CD14-positive monocyte (primary cell): ENCODE measurements at regions not wholly inside any gene's neighbourhood (a gene's known extent, or its start where the extent isn't known, plus 50 kb on each side); places are given as distances from the start of the nearest gene placed in this dataset.

Experiments
- DNase-seq, 3 donors: peaks; one replicate each; pipeline ENCODE4 v3.0.0-alpha.2; 2011 to 2022
- H2AFZ ChIP-seq: 2 replicates; pipeline ENCODE4 v1.6.0; 2012; ENCODE audit warnings: mild to moderate bottlenecking, low read depth, low read length, inconsistent platforms; ENCODE audit not compliant: insufficient read depth, poor library complexity, severe bottlenecking
- H3K27ac ChIP-seq, 2 donors: 1 replicate in 1 of 2; 2 replicates in 1 of 2; pipeline ENCODE4 v1.5.1; 2012 to 2013; ENCODE audit warnings: low read length in 2 of 2, control low read depth in 1 of 2, inconsistent platforms in 1 of 2, low read depth in 1 of 2, mild to moderate bottlenecking in 1 of 2
- H3K27me3 ChIP-seq, 2 donors: one replicate each; pipeline versions ENCODE4 v1.6.0 to v1.6.1; 2011 to 2013; ENCODE audit warnings: low read length in 2 of 2; ENCODE audit not compliant: control insufficient read depth in 2 of 2, insufficient read depth in 2 of 2
- H3K36me3 ChIP-seq, 2 donors: replicated peaks in 1 of 2; 1 replicate in 1 of 2; 2 replicates in 1 of 2; pipeline versions ENCODE4 v1.5.1 to v1.6.1; 2012 to 2013; ENCODE audit warnings: low read length in 2 of 2, control low read depth in 1 of 2, inconsistent platforms in 1 of 2, mild to moderate bottlenecking in 1 of 2; ENCODE audit not compliant: insufficient read depth in 2 of 2, control insufficient read depth in 1 of 2
- H3K4me1 ChIP-seq, 2 donors: 1 replicate in 1 of 2; 2 replicates in 1 of 2; pipeline versions ENCODE4 v1.5.1 to v1.6.1; 2012 to 2013; ENCODE audit warnings: low read length in 2 of 2, control low read depth in 1 of 2, inconsistent platforms in 1 of 2, mild to moderate bottlenecking in 1 of 2, moderate library complexity in 1 of 2; ENCODE audit not compliant: insufficient read depth in 2 of 2, control insufficient read depth in 1 of 2
- H3K4me2 ChIP-seq: replicated peaks from 2 replicates; pipeline ENCODE3; 2012; ENCODE audit warnings: low read length, moderate library complexity, mild to moderate bottlenecking; ENCODE audit not compliant: poor library complexity, severe bottlenecking; ENCODE audit errors: extremely low read depth
- H3K4me3 ChIP-seq, 3 experiments: fragments of 200-600 bp in 1 of 3; sonication (generic) in 1 of 3; replicated peaks in 1 of 3; 1 replicate in 2 of 3; 2 replicates in 1 of 3; pipeline ENCODE4 v1.5.1; 2011 to 2013; ENCODE audit warnings: low read length in 3 of 3, mild to moderate bottlenecking in 3 of 3, control low read depth in 2 of 3, low read depth in 2 of 3, inconsistent platforms in 1 of 3, moderate library complexity in 1 of 3
- H3K79me2 ChIP-seq: 2 replicates; pipeline ENCODE4 v1.6.0; 2012; ENCODE audit warnings: mild to moderate bottlenecking, control low read depth, inconsistent platforms, low read length, moderate library complexity; ENCODE audit not compliant: insufficient read depth
- H3K9ac ChIP-seq: 2 replicates; pipeline ENCODE4 v1.6.0; 2017; ENCODE audit warnings: low read length, mild to moderate bottlenecking; ENCODE audit not compliant: insufficient read depth, poor library complexity, severe bottlenecking
- H3K9me3 ChIP-seq, 2 donors: replicated peaks in 1 of 2; 1 replicate in 1 of 2; 2 replicates in 1 of 2; pipeline versions ENCODE4 v1.5.1 to v1.6.1; 2012 to 2013; ENCODE audit warnings: low read length in 2 of 2, control low read depth in 1 of 2; ENCODE audit not compliant: control insufficient read depth in 1 of 2, insufficient read depth in 1 of 2
- H4K20me1 ChIP-seq: 2 replicates; pipeline ENCODE4 v1.6.0; 2012; ENCODE audit warnings: mild to moderate bottlenecking, low read length, control low read depth, moderate library complexity; ENCODE audit not compliant: insufficient read depth
- H3K27ac Mint-ChIP-seq, 7 donors: one replicate each; pipeline ENCODE4 v1.8.0; 2020; ENCODE audit warnings: mild to moderate bottlenecking in 7 of 7, mixed read lengths in 7 of 7, moderate library complexity in 6 of 7, inconsistent platforms in 2 of 7
- H3K27me3 Mint-ChIP-seq, 3 donors: one replicate each; pipeline ENCODE4 v1.8.0; 2021 to 2022; ENCODE audit warnings: low read depth in 3 of 3, mild to moderate bottlenecking in 3 of 3, mixed read lengths in 3 of 3, moderate library complexity in 3 of 3, inconsistent platforms in 1 of 3
- H3K36me3 Mint-ChIP-seq, 2 donors: one replicate each; pipeline ENCODE4 v1.8.0; 2020; ENCODE audit warnings: mixed read lengths in 2 of 2, inconsistent platforms in 1 of 2, mild to moderate bottlenecking in 1 of 2
- H3K4me1 Mint-ChIP-seq: one replicate; pipeline ENCODE4 v1.8.0; 2020; ENCODE audit warnings: mild to moderate bottlenecking, mixed read lengths
- H3K4me3 Mint-ChIP-seq, 2 donors: one replicate each; pipeline ENCODE4 v1.8.0; 2020; ENCODE audit warnings: mild to moderate bottlenecking in 2 of 2, mixed read lengths in 2 of 2, moderate library complexity in 1 of 2
- H3K9me3 Mint-ChIP-seq, 7 donors: one replicate each; pipeline ENCODE4 v1.8.0; 2020 to 2022; ENCODE audit warnings: mixed read lengths in 7 of 7, mild to moderate bottlenecking in 6 of 7, moderate library complexity in 6 of 7, inconsistent platforms in 2 of 7
- CTCF ChIP-seq: fragments of 200-600 bp; IDR thresholded peaks from one replicate; pipeline ENCODE4 v1.8.0; 2022; ENCODE audit warnings: antibody characterized with exemption, mild to moderate bottlenecking
- WGBS: methylation state at CpG from one replicate; pipeline ENCODE4 v1.1.5; 2013; ENCODE audit warnings: missing lambda C conversion rate; ENCODE audit not compliant: insufficient coverage; 5-methylcytosine and 5-hydroxymethylcytosine counted together
- intact Hi-C, 2 donors: fragments of 100-400 bp; cut with micrococcal nuclease; formaldehyde crosslinking; loops; one replicate each; pipeline versions ENCODE4 v1.15.0 to v1.15.1; 2023

GRCh38 chr3:80017369-80017768 lies 249.6 kb upstream of the ROBO1 start:
- Histone ChIP-seq H3K4me2 (no peak overlapping the region), H3K4me1 (no peaks in the 10 kb centered on the region), H2AFZ (no peak overlapping the region), H3K27ac (no peak overlapping the region), H3K27me3 (no peaks in the 10 kb centered on the region), H3K9ac (no peak overlapping the region), H4K20me1 (no peaks in the 10 kb centered on the region), H3K4me3 (no peak overlapping the region), H3K79me2 (no peaks in the 10 kb centered on the region), H3K36me3 (no peaks in the 10 kb centered on the region), H3K9me3 (no peaks in the 10 kb centered on the region)
- intact Hi-C loops, result no loop called here
- H3K27ac Mint-ChIP-seq, result no peak overlapping the region
- H3K4me1 Mint-ChIP-seq, result no peaks in the 10 kb centered on the region
- no peaks in the 10 kb centered on the region for H3K36me3 Mint-ChIP-seq
- H3K4me3 Mint-ChIP-seq, result no peak overlapping the region
- no CpG with 5 or more reads among the region's 2 CpGs for WGBS
- no peaks in the 10 kb centered on the region for H3K27me3 Mint-ChIP-seq
- no peak for TF ChIP-seq CTCF
- peaks cover 0 to 5% (median 0%) of the 10 kb centered on the region in 7 donors for H3K9me3 Mint-ChIP-seq
- no peak for DNase-seq

- H3K4me1 ChIP-seq, result no peaks in the 10 kb centered on the region
- no peak overlapping the region for H3K9ac ChIP-seq
- Mint-ChIP-seq H3K4me1 (no peaks in the 10 kb centered on the region), H3K27me3 (no peaks in the 10 kb centered on the region), H3K4me3 (no peak overlapping the region), H3K9me3 (no peaks in the 10 kb centered on the region), H3K27ac (no peak overlapping the region), H3K36me3 (no peaks in the 10 kb centered on the region)
- no peak overlapping the region for H3K4me2 ChIP-seq
- no peaks in the 10 kb centered on the region for H3K9me3 ChIP-seq
- no peaks in the 10 kb centered on the region for H3K27me3 ChIP-seq
- no peaks in the 10 kb centered on the region for H3K36me3 ChIP-seq
- H2AFZ ChIP-seq, result no peak overlapping the region
- WGBS, result no CpG with 5 or more reads among the region's 5 CpGs
- no peak for TF ChIP-seq CTCF
- H3K79me2 ChIP-seq, result no peaks in the 10 kb centered on the region
- H3K4me3 ChIP-seq, result no peak overlapping the region
- DNase-seq, result no peak
- H3K27ac ChIP-seq, result no peak overlapping the region
- H4K20me1 ChIP-seq, result no peaks in the 10 kb centered on the region
- intact Hi-C loops, result no loop called here
Measured at GRCh38 chr3:80014576-80014975, 246.8 kb upstream of the ROBO1 start.
